ENCODE measurements at regions not wholly inside any gene's neighbourhood (a gene's known extent, or its start where the extent isn't known, plus 50 kb on each side); places are given as distances from the start of the nearest gene placed in this dataset.

GRCh38 chr5:54769746-54770145, 215.6 kb downstream of the ESM1 start:
- 76 to 92% methylated on average over 1 of the region's 1 CpG for WGBS, 2 donors
- no peak overlapping the region for H3K4me3 ChIP-seq (ENCODE audit: low read depth, poor library complexity, severe bottlenecking)
- DNase-seq (ENCODE audit: low spot score in 2 of 2): no peak
- TF ChIP-seq CTCF (IDR thresholded peaks at IDR 0.05) (no peak), POLR2A (IDR thresholded peaks at IDR 0.05) (no peak)
- intact Hi-C loops (cut with DNase I; ENCODE audit: low total_unique reads): no loop called here

- WGBS, 2 donors: 92 to 94% methylated on average over 6 of the region's 6 CpGs
- no peak for DNase-seq (ENCODE audit: low spot score in 2 of 2)
- no peak for TF ChIP-seq POLR2A (IDR thresholded peaks at IDR 0.05)
- TF ChIP-seq CTCF (IDR thresholded peaks at IDR 0.05): no peak
- no peak overlapping the region for H3K4me3 ChIP-seq (ENCODE audit: low read depth, poor library complexity, severe bottlenecking)
- intact Hi-C loops (cut with DNase I; ENCODE audit: low total_unique reads): no loop called here
Measured at GRCh38 chr5:54769072-54769471, 216.3 kb downstream of the ESM1 start.

GRCh38 chr5:54766748-54767147, 218.6 kb downstream of the ESM1 start:
- intact Hi-C loops (cut with DNase I; ENCODE audit: low total_unique reads): no loop called here
- TF ChIP-seq POLR2A (IDR thresholded peaks at IDR 0.05) (no peak), CTCF (IDR thresholded peaks at IDR 0.05) (no peak)
- no peak for DNase-seq (ENCODE audit: low spot score in 2 of 2)
- 100% methylated on average over 1 of the region's 1 CpG for WGBS, 2 donors
- H3K4me3 ChIP-seq (ENCODE audit: low read depth, poor library complexity, severe bottlenecking): no peak overlapping the region

GRCh38 chr5:54765165-54766028, 220.0 kb downstream of the ESM1 start:
- 82 to 94% methylated on average over 5 of the region's 5 CpGs for WGBS, 2 donors
- intact Hi-C loops (cut with DNase I; ENCODE audit: low total_unique reads): no loop called here
- no peak overlapping the region for H3K4me3 ChIP-seq (ENCODE audit: low read depth, poor library complexity, severe bottlenecking)
- no peak for TF ChIP-seq CTCF (IDR thresholded peaks at IDR 0.05)
- TF ChIP-seq POLR2A (IDR thresholded peaks at IDR 0.05): no peak
- no peak for DNase-seq (ENCODE audit: low spot score in 2 of 2)

GRCh38 chr5:54764102-54765090, 221.0 kb downstream of the ESM1 start:
- DNase-seq (ENCODE audit: low spot score in 2 of 2): peak in 1 of 2 donors; percentile 31
- WGBS, 2 donors: 94 to 95% methylated on average over 5 of the region's 5 CpGs
- intact Hi-C loops (cut with DNase I; ENCODE audit: low total_unique reads): no loop called here
- no peak overlapping the region for H3K4me3 ChIP-seq (ENCODE audit: low read depth, poor library complexity, severe bottlenecking)
- TF ChIP-seq POLR2A (IDR thresholded peaks at IDR 0.05) (no peak), CTCF (IDR thresholded peaks at IDR 0.05) (no peak)

All from lower leg skin (tissue), 4 donors.